ENCODE measurements at regions not wholly inside any gene's neighbourhood (a gene's known extent, or its start where the extent isn't known, plus 50 kb on each side); places are given as distances from the start of the nearest gene placed in this dataset.

- no peak for DNase-seq (ENCODE audit: low read depth)
- H3K4me3 ChIP-seq (ENCODE audit: low read depth, low read length), result no peak overlapping the region
- TF ChIP-seq, protein P1, sequence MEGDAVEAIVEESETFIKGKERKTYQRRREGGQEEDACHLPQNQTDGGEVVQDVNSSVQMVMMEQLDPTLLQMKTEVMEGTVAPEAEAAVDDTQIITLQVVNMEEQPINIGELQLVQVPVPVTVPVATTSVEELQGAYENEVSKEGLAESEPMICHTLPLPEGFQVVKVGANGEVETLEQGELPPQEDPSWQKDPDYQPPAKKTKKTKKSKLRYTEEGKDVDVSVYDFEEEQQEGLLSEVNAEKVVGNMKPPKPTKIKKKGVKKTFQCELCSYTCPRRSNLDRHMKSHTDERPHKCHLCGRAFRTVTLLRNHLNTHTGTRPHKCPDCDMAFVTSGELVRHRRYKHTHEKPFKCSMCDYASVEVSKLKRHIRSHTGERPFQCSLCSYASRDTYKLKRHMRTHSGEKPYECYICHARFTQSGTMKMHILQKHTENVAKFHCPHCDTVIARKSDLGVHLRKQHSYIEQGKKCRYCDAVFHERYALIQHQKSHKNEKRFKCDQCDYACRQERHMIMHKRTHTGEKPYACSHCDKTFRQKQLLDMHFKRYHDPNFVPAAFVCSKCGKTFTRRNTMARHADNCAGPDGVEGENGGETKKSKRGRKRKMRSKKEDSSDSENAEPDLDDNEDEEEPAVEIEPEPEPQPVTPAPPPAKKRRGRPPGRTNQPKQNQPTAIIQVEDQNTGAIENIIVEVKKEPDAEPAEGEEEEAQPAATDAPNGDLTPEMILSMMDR (conservative IDR thresholded peaks at IDR 0.05; ENCODE audit: low read depth, low read length), result no peak
Observed at GRCh38 chrX:107514944-107515343, 65.5 kb downstream of the FRMPD3 start.

DNA sequence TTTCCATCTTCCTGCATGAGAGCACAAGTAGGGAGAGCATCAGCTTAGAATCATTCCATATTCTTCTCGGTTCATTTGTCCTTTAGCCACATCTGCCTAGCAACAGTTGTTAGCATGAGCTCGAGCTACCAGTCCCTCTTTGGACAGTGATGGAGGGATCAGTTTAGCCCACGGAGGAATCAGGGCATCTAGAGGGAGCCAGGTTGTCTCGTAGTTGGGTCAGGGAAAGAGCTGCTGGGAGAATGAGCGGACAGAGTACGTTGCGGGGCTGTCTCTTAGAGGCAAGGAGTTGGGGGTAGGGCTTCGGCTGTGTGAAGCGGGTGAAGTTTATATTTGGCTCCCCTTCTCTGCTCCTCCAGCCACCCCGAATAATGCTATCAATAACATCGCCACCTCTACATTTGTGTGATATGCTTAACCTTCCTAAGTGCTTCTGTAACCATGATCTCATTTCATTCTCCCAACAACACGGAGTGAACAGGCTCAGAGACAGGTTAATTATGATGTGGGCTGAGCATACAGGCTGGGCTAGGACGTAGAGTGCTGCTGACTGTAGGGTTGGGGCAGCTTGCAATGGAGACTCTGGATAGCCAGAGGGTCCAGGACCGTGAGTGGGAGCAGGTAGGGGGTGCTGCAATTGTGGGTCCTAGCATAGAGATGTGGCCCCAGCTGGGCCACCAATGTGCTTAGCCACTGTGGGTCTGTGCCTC, 72.6 kb downstream of the FRMPD3 start:
- no peak for DNase-seq (ENCODE audit: low read depth)
- H3K4me3 ChIP-seq (ENCODE audit: low read depth, low read length), result no peak overlapping the region
- TF ChIP-seq, protein P1 (conservative IDR thresholded peaks at IDR 0.05; ENCODE audit: low read depth, low read length), result no peak

DNA sequence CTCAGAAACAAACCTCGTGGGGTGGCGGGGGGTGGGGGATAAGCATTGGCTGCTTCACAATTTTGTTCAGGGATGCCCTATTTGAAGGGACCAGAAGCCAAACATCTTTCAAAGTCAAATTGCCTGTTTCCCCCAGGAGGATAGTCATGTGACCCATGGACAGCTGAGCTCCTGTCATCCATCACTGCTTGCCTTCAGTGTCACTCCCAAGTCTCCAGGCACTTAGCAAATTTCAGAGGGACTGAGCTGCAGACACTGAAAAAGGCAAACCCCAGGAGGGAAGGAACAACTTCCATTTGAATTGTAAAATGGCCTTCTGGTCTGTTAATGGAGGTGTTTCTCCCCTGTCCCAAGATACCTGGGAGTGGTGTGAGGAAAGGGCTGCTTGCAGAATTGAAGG, 73.4 kb downstream of the FRMPD3 start:
- no peak for DNase-seq (ENCODE audit: low read depth)
- TF ChIP-seq, protein P1 (conservative IDR thresholded peaks at IDR 0.05; ENCODE audit: low read depth, low read length), result no peak

GRCh38 chrX:107526141-107526540, 76.7 kb downstream of the FRMPD3 start:
- TF ChIP-seq, protein P1 (conservative IDR thresholded peaks at IDR 0.05; ENCODE audit: low read depth, low read length), result no peak
- DNase-seq (ENCODE audit: low read depth), result no peak
- H3K4me3 ChIP-seq (ENCODE audit: low read depth, low read length), result no peak overlapping the region

More for the DNA sequence above, 73.4 kb downstream of the FRMPD3 start:
- no peak overlapping the region for H3K4me3 ChIP-seq (ENCODE audit: low read depth, low read length)

- DNase-seq (ENCODE audit: low read depth), result no peak
- TF ChIP-seq, protein P1 (conservative IDR thresholded peaks at IDR 0.05; ENCODE audit: low read depth, low read length), result no peak
- no peak overlapping the region for H3K4me3 ChIP-seq (ENCODE audit: low read depth, low read length)
Observed at GRCh38 chrX:107530141-107530540, 80.7 kb downstream of the FRMPD3 start.

DNA sequence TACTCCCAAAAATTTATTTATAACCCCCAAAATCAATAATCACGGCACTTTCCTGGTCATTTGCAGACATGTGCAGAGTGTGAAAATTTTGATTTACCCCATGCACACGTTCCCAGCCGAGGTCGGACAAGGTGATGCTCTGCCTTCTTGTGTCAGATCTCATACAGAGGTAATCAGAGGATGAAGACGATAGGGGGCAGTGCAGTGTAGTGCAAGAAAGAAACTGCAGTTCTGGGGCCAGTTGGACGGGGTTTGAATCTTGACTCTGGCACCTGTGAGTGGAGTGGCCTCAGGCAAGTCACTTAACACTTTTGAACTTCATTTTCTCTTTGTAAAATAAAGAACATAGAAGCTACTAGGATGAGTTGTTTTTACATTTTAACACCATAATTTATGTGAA, 88.4 kb downstream of the FRMPD3 start:
- no peak for DNase-seq (ENCODE audit: low read depth)
- H3K4me3 ChIP-seq (ENCODE audit: low read depth, low read length), result no peak overlapping the region
- TF ChIP-seq, protein P1 (conservative IDR thresholded peaks at IDR 0.05; ENCODE audit: low read depth, low read length), result peak; percentile 63

- no peak overlapping the region for H3K4me3 ChIP-seq (ENCODE audit: low read depth, low read length)
- no peak for DNase-seq (ENCODE audit: low read depth)
- TF ChIP-seq, protein P1 (conservative IDR thresholded peaks at IDR 0.05; ENCODE audit: low read depth, low read length), result no peak
Observed at GRCh38 chrX:107541244-107541643, 87.1 kb upstream of the PRPS1 start.

All from epithelial cell of proximal tubule (primary cell).